CD4-positive, alpha-beta T cell treated with Interleukin-4 for 4 hours (primary cell): ENCODE measurements at regions not wholly inside any gene's neighbourhood (a gene's known extent, or its start where the extent isn't known, plus 50 kb on each side); places are given as distances from the start of the nearest gene placed in this dataset.
A peak's percentile ranks its signal among the peaks of the same experiment; 100 is the strongest.

Experiments
- DNase-seq: peaks from one replicate; pipeline ENCODE4 v3.0.0-alpha.2; 2020

- DNase-seq: no peak
These were observed 51.4 kb upstream of the TMEM132E start for GRCh38 chr17:34527908-34528470.

GRCh38 chr17:34527136-34527907 is 52.1 kb upstream of the TMEM132E start:
- DNase-seq: no peak

- no peak for DNase-seq
These were observed 53.7 kb upstream of the TMEM132E start for GRCh38 chr17:34525651-34526050.

- DNase-seq: no peak
These were observed 57.4 kb upstream of the TMEM132E start for GRCh38 chr17:34521955-34522354.

GRCh38 chr17:34519282-34519681 is 60.1 kb upstream of the TMEM132E start:
- no peak for DNase-seq

GRCh38 chr17:34517406-34517805 is 62.0 kb upstream of the TMEM132E start:
- DNase-seq: no peak

- no peak for DNase-seq
These were observed 67.5 kb upstream of the TMEM132E start for GRCh38 chr17:34511931-34512330.

- no peak for DNase-seq
These were observed 68.1 kb upstream of the TMEM132E start for GRCh38 chr17:34511265-34511664.

- no peak for DNase-seq
These were observed 74.4 kb upstream of the TMEM132E start for GRCh38 chr17:34504814-34505484.

- no peak for DNase-seq
These were observed 75.7 kb upstream of the TMEM132E start for GRCh38 chr17:34503528-34504195.

- DNase-seq: no peak
These were observed 77.0 kb upstream of the TMEM132E start for GRCh38 chr17:34502426-34502825.

- DNase-seq: no peak
These were observed 79.8 kb upstream of the TMEM132E start for GRCh38 chr17:34499576-34499975.

- no peak for DNase-seq
These were observed 85.5 kb upstream of the TMEM132E start for GRCh38 chr17:34493917-34494316.

- no peak for DNase-seq
These were observed 91.8 kb upstream of the TMEM132E start for GRCh38 chr17:34487626-34488025.

GRCh38 chr17:34486761-34487160 is 92.6 kb upstream of the TMEM132E start:
- no peak for DNase-seq

GRCh38 chr17:34485999-34486398 is 93.4 kb upstream of the TMEM132E start:
- peak; percentile 2 for DNase-seq

- no peak for DNase-seq
These were observed 95.1 kb upstream of the TMEM132E start for GRCh38 chr17:34484193-34484733.

GRCh38 chr17:34482730-34483129 is 96.7 kb upstream of the TMEM132E start:
- DNase-seq: no peak

GRCh38 chr17:34481779-34482178 is 97.6 kb upstream of the TMEM132E start:
- no peak for DNase-seq

- no peak for DNase-seq
These were observed 100.0 kb upstream of the TMEM132E start for GRCh38 chr17:34479371-34479770.

- no peak for DNase-seq
These were observed 101.1 kb upstream of the TMEM132E start for GRCh38 chr17:34478244-34478643.

- no peak for DNase-seq
These were observed 104.1 kb upstream of the TMEM132E start for GRCh38 chr17:34475296-34475695.

GRCh38 chr17:34474706-34475105 is 104.7 kb upstream of the TMEM132E start:
- no peak for DNase-seq
